ENCODE measurements at regions not wholly inside any gene's neighbourhood (a gene's known extent, or its start where the extent isn't known, plus 50 kb on each side); places are given as distances from the start of the nearest gene placed in this dataset.
"Not testable (repeated sequence)": the region's sequence is repeated elsewhere in the genome, so short reads cannot be mapped to it uniquely, and the experiment has no call there.

DNA sequence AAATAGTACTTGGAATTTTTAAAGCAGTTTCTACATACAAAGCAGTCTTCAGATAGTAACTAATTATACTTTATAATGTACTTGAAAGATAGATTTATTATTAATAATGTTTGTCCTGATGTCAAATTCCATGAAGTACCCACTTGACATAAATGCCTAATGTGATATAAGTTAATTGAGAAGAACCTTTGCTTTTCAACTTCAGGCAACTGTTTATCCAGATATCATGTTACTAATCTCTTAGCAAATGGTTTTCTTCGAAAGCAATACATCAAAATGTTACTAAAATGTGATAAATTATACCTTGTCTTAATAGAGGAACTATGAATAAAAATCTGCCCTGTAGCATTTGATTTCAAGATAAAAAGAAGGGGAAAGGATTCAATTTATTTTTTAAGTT, 146.8 kb upstream of the FBXL17 start:
- no peak for DNase-seq

DNA sequence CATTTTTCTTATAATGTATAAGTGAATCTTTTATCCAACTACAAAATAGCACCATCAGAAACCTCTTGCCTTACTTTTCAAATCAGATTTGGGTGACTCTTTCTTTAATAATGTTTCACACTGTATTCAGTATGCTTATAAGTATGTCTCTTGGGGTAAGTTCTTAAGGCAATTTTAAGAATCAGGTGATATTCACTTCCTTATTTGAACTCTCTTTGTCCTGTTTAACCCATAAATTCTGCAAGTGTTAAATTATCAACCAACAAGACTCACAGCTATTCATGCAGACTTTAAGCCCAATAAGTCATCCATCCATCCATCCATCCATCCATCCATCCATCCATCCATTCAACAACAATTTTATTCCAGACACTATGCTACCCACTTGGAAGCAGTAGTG, 142.7 kb upstream of the FBXL17 start:
- no peak for DNase-seq

DNA sequence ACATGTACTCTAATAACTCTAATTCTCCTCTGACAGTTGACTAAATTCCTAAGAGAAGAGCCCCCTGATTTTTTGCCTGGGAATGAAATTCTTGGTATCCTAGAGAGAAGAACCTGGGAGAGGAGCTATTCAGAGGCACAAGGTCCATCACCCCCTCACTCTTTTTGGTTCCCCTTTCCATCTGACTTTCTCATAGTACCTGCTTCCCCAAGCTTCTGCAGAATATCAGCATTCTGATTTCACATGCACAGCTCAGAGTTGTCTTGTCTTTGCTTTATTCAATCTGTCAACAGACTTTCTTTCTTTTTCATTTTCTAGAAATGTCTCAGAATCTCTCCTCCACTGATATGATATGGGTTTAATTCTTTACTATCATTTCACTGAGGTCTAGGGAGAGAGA, 141.5 kb upstream of the FBXL17 start:
- no peak for DNase-seq

- DNase-seq: peak; percentile 63
Observed at GRCh38 chr5:108521841-108522506, 140.1 kb upstream of the FBXL17 start.

- DNase-seq: no peak
Observed at GRCh38 chr5:108521011-108521700, 139.3 kb upstream of the FBXL17 start.

DNA sequence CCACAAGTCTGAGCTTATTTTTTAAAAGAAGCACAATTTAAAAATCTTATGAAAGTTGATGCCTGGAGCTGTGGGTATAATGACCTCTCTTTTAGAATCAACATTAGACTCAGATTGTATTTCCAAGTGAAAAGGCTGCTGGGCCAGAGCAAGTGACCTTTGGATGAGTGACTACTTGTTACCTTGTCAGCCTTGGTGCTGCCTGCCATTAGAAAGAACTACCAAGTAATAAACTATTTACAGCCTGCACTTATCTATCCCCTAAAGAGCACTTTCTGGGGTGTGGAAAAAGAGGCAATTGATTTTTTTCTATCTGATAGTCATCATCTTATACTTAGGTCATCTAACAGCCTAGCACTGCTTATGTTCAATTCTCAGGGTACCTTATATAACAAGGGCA, 134.9 kb upstream of the FBXL17 start:
- DNase-seq: no peak

DNA sequence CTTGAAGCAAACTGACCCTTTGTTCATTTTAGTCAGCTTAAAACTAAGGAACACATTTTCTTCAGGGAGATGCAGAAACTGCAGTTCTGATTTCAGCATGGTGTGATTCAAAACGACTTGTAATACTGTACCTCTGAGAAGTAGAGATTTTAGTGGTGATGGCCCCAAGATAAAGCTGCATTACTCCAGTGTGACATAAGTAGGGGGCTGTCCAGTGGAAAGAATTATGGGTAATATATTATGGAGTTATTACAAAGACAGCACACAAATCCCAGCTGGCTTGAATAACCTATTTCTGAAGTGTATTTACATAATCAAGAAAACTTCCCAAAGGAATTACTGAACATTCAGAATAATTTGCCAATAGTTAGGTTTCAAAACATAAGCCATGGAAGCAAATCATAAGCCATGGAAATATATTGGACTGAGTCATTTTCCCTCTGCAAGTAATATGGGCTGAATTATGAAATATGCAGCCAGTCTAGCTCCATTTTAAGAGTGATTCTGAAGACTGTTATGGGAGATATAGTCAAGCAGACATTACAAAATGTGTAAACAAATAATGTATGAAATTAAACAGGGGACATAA, 133.7 kb upstream of the FBXL17 start:
- peak; percentile 6 for DNase-seq

GRCh38 chr5:108508979-108509378, 127.1 kb upstream of the FBXL17 start:
- no peak for DNase-seq

DNA sequence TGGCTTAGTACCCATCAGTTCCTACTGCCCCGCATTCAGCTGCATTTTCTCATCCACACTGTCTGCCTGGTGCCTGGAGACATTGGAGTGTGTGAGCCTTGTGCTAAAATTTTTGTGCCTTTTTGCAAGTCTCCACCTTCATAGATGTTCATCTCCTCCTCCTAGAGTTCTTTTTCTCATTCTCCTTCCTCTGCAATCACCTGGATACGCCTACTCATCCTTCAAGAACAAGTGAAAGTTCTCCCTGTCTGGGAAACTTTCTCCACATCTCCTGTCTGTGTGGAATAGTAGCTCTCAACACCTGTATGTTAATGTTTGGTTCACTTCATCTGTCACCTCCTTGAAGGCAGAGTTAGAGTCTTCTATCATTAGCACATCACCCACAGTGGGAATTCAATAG, 125.7 kb upstream of the FBXL17 start:
- no peak for DNase-seq

DNA sequence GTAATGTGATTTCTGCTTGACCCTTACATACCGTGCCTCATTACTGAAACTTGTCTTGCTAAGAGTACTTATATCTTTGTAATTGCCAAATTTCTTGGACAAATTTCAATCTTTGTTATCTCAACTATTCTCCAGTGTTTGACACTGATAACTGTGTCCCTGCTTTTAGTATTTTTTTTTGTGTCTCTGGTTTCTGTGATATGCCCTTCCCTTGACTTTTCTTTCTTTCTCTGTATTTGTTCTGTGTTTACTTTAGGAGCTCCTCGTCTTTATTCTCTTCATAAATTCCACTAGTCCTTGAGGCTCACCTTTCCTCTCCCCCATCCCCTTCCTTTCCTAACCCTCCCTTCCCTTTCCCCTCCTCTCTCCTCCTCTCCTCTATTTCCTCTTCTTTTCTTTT, 123.7 kb upstream of the FBXL17 start:
- DNase-seq: no peak

DNA sequence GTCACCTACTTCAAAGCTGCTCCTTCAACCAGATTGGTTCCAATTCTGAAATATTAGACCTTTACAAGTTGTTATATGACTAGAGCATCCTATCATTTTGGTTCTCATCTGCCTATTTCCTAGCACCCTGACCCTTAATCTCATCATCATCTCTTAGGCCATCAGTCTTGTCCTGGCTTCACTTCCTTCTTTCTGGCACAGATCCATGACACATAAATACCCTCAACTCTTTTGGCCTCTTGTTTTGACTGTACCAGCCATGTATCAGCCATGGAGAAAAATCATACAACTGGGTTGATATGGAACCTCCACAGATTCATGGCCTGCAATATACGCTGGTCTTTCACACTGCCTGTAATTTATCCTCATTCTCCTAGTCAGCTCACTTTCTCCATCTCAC, 123.1 kb upstream of the FBXL17 start:
- no peak for DNase-seq

GRCh38 chr5:108503986-108504385, 122.1 kb upstream of the FBXL17 start:
- DNase-seq: peak; percentile 6

- not testable (repeated sequence) for DNase-seq
Observed at GRCh38 chr5:108495615-108496014, 113.7 kb upstream of the FBXL17 start.

GRCh38 chr5:108487951-108488350, 106.1 kb upstream of the FBXL17 start:
- DNase-seq: peak; percentile 5

DNA sequence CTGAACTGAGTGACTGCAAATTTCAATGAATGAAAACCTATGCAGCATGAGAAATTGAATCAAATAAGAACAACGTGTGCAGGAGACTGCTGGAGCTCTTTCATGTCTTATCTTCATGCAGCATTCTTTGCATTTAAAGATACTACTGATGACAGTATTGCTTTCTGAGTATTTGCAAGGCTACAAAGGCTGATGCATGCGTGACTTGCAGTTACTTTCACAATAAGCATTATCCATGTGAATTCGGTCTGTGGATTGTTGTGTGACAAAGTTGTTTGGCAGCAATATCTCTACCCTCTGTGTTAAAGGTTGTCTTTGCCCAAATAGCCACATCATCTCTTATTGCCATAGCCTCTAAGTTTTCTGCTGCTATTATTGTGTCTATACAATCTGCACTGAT, 102.1 kb upstream of the FBXL17 start:
- no peak for DNase-seq

DNA sequence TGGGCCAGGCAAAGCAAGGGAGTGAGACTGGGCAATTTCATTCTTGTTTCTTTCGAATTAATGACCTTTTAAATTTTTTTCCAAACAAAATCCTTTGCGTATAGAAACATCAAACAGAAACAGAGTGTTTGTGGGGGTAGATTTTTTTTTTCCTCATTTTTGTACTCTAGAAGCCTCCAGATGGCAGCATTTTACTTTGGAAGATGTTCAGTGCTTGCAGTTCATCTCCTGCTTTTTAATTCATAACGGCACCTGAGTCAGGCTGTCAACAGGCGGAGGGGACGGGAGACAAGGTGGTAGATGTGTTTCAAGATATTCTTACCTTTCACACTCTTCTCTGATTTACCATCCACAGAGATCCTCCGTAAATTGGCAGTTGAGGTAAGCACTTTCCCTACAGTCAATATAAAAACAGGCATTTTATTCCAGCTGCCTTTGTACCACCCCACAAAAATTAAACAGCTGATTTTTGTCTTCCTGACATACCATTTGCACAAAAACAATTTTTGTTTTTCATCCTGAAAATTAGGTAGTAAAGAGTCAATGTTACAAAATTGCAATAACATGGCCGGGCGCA, 99.5 kb upstream of the FBXL17 start:
- peak; percentile 31 for DNase-seq

GRCh38 chr5:108472237-108472636, 90.3 kb upstream of the FBXL17 start:
- peak; percentile 34 for DNase-seq

DNA sequence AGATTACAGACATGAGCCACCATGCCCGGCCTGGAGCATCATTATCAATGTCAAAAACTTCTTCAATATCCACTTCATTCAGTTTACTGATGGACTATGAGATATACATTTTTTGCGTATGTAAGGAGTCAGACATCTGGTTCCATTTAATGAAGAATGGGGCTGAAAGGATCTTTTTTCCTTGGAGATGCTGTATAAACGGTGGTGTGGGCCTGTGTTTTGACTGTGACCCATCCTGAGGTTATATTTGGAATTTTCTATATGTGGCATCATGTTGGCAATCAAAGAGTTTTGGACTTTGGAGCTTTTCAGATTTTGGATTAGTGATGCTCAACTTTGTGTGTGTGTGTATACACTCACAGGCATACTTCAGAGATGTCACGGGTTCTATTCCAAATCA, 85.7 kb upstream of the FBXL17 start:
- DNase-seq: peak; percentile 60

- DNase-seq: peak; percentile 82
Observed at GRCh38 chr5:108461628-108462367, 79.9 kb upstream of the FBXL17 start.

DNA sequence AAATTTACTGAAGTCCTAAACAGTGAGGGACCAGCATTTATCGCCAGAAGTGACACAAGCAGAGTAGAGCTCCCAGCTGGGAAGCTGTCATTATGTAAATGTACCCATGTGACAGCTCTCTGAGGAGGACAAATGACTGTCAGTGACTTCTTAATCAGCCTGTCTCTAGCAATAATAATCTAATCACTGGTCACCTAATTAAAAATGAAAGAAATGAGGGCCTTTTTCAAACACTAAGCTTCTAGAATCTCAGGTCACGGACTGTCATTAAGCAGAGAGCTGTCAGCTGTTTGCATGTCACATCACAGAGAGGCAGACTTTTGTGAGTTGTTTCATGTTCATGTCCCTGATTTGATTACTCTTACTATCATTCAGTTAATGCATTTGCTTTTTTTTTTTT, 77.9 kb upstream of the FBXL17 start:
- DNase-seq: no peak

GRCh38 chr5:108451269-108451668, 69.4 kb upstream of the FBXL17 start:
- no peak for DNase-seq

- not testable (repeated sequence) for DNase-seq
Observed at GRCh38 chr5:108444130-108444529, 62.2 kb upstream of the FBXL17 start.

GRCh38 chr5:108442063-108442651, 60.3 kb upstream of the FBXL17 start:
- DNase-seq: not testable (repeated sequence)
